NCI-H345 treated with DMSO at 0.1 percent for 48 hours (cell line): ENCODE measurements at regions not wholly inside any gene's neighbourhood (a gene's known extent, or its start where the extent isn't known, plus 50 kb on each side); places are given as distances from the start of the nearest gene placed in this dataset.
A peak's percentile ranks its signal among the peaks of the same experiment; 100 is the strongest.
"Not testable (repeated sequence)": the region's sequence is repeated elsewhere in the genome, so short reads cannot be mapped to it uniquely, and the experiment has no call there.

ENCODE experiments used
- DNase-seq: peaks from one replicate; lab custom pipeline; 2025; ENCODE audit not compliant: unreplicated experiment; lab: John Stamatoyannopoulos, UW

GRCh38 chr3:72538070-72538745, 310.0 kb downstream of the SHQ1 start:
- DNase-seq, result no peak

GRCh38 chr3:72537448-72537847, 310.8 kb downstream of the SHQ1 start:
- no peak for DNase-seq

- DNase-seq, result no peak
Measured at GRCh38 chr3:72536878-72537267, 311.4 kb downstream of the SHQ1 start.

- no peak for DNase-seq
Measured at GRCh38 chr3:72536206-72536877, 311.9 kb downstream of the SHQ1 start.

GRCh38 chr3:72535772-72536171, 312.5 kb downstream of the SHQ1 start:
- DNase-seq, result no peak

GRCh38 chr3:72533591-72534473, 314.4 kb downstream of the SHQ1 start:
- no peak for DNase-seq

- no peak for DNase-seq
Measured at GRCh38 chr3:72530426-72530825, 317.8 kb downstream of the SHQ1 start.

GRCh38 chr3:72529081-72529480, 319.2 kb downstream of the SHQ1 start:
- no peak for DNase-seq

- peak; percentile 38 for DNase-seq
Measured at GRCh38 chr3:72523429-72524151, 324.7 kb downstream of the SHQ1 start.

- no peak for DNase-seq
Measured at GRCh38 chr3:72520690-72521308, 327.4 kb downstream of the SHQ1 start.

GRCh38 chr3:72519946-72520604, 328.2 kb downstream of the SHQ1 start:
- no peak for DNase-seq

- DNase-seq, result no peak
Measured at GRCh38 chr3:72517921-72518424, 330.3 kb downstream of the SHQ1 start.

- no peak for DNase-seq
Measured at GRCh38 chr3:72517336-72517735, 330.9 kb downstream of the SHQ1 start.

- DNase-seq, result no peak
Measured at GRCh38 chr3:72516361-72516760, 331.9 kb downstream of the SHQ1 start.

- DNase-seq, result no peak
Measured at GRCh38 chr3:72515941-72516340, 332.3 kb downstream of the SHQ1 start.

- no peak for DNase-seq
Measured at GRCh38 chr3:72515281-72515680, 333.0 kb downstream of the SHQ1 start.

- DNase-seq, result no peak
Measured at GRCh38 chr3:72510247-72510646, 338.0 kb downstream of the SHQ1 start.

- no peak for DNase-seq
Measured at GRCh38 chr3:72505539-72506405, 342.5 kb downstream of the SHQ1 start.

GRCh38 chr3:72497501-72497900, 350.7 kb downstream of the SHQ1 start:
- not testable (repeated sequence) for DNase-seq
